PC-3 (cell line): ENCODE measurements at regions not wholly inside any gene's neighbourhood (a gene's known extent, or its start where the extent isn't known, plus 50 kb on each side); places are given as distances from the start of the nearest gene placed in this dataset.

ENCODE experiments used
- ATAC-seq: fragments of 200-7000 bp; cut with Tn5 transposase; 2 replicates; pipeline ENCODE4 v1.9.1; 2020; ENCODE audit warnings: mild to moderate bottlenecking, moderate library complexity
- BruUV-seq: library from RNA; stranded (reverse); fragments of 400-500 nt; replicated peaks from 2 replicates; lab custom pipeline; 2021; lab: Mats Ljungman, UMichigan
- CTCF ChIA-PET: fragments of 300-600 bp; sonication (Branson Sonifier 250); formaldehyde crosslinking; loops from one replicate; lab custom pipeline; 2022; ENCODE audit warnings: antibody characterized with exemption; lab: Charles Lee
- POLR2A ChIA-PET: fragments of 300-600 bp; sonication (Branson Sonifier 250); formaldehyde crosslinking; loops from one replicate; lab custom pipeline; 2022; ENCODE audit warnings: antibody characterized with exemption; ENCODE audit not compliant: unreplicated experiment; lab: Charles Lee
- DNase-seq: peaks from one replicate; pipeline ENCODE4 v3.0.0-alpha.2; 2015
- H2AFZ ChIP-seq: fragments of 300-600 bp; sonication (generic); 2 replicates; pipeline ENCODE4 v1.6.0; 2016; ENCODE audit warnings: antibody characterized with exemption, low read length
- H3F3A ChIP-seq: fragments of 300-600 bp; sonication (generic); one replicate; pipeline ENCODE4 v1.6.0; 2017; ENCODE audit warnings: antibody characterized with exemption, low read length, control low read depth, mild to moderate bottlenecking; ENCODE audit not compliant: unreplicated experiment
- H3K27ac ChIP-seq: fragments of 300-600 bp; sonication (generic); 2 replicates; pipeline ENCODE4 v1.5.1; 2016; ENCODE audit warnings: mild to moderate bottlenecking, low read length
- H3K27me3 ChIP-seq: fragments of 300-600 bp; sonication (generic); 2 replicates; pipeline ENCODE4 v1.6.1; 2016; ENCODE audit warnings: low read length, mixed read lengths
- H3K36me3 ChIP-seq: fragments of 300-600 bp; sonication (generic); 2 replicates; pipeline ENCODE4 v1.6.1; 2016; ENCODE audit warnings: low read depth, mixed run types, low read length, mixed read lengths
- H3K4me1 ChIP-seq: fragments of 300-600 bp; sonication (generic); 2 replicates; pipeline ENCODE4 v1.5.1; 2016; ENCODE audit warnings: low read length; ENCODE audit not compliant: insufficient read depth
- H3K4me2 ChIP-seq: fragments of 300-600 bp; sonication (generic); 2 replicates; pipeline ENCODE4 v1.6.0; 2016; ENCODE audit warnings: low read length
- H3K4me3 ChIP-seq: fragments of 300-600 bp; sonication (generic); 2 replicates; pipeline ENCODE4 v1.5.1; 2016; ENCODE audit warnings: mild to moderate bottlenecking, low read length, mixed read lengths
- H3K79me2 ChIP-seq: fragments of 300-600 bp; sonication (generic); 2 replicates; pipeline ENCODE4 v1.6.1; 2017; ENCODE audit warnings: low read length, mixed read lengths
- H3K9ac ChIP-seq: fragments of 300-600 bp; sonication (generic); 2 replicates; pipeline ENCODE4 v1.6.0; 2016; ENCODE audit warnings: mild to moderate bottlenecking, low read length
- H3K9me2 ChIP-seq: fragments of 300-600 bp; sonication (generic); replicated peaks from 2 replicates; pipeline ENCODE4 v1.6.1; 2016; ENCODE audit warnings: mixed run types, low read length, mixed read lengths
- H3K9me3 ChIP-seq: fragments of 300-600 bp; sonication (generic); 2 replicates; pipeline ENCODE4 v1.6.1; 2016; ENCODE audit warnings: low read length, mixed read lengths
- H4K20me1 ChIP-seq: fragments of 300-600 bp; sonication (generic); 2 replicates; pipeline ENCODE4 v1.6.1; 2016; ENCODE audit warnings: low read length, mixed read lengths
- CTCF ChIP-seq: fragments of 300-600 bp; sonication (generic); conservative IDR thresholded peaks from 2 replicates; pipeline ENCODE4 v1.5.1; 2017; ENCODE audit warnings: antibody characterized with exemption, low read depth, mild to moderate bottlenecking, low read length
- EZH2 ChIP-seq: fragments of 300-600 bp; sonication (generic); IDR thresholded peaks from one replicate; pipeline ENCODE4 v1.6.1; 2017; ENCODE audit warnings: antibody characterized with exemption, mild to moderate bottlenecking, low read length; ENCODE audit not compliant: unreplicated experiment
- EZH2phosphoT487 ChIP-seq: fragments of 300-600 bp; sonication (generic); IDR thresholded peaks from 2 replicates; pipeline ENCODE4 v1.6.1; 2018; ENCODE audit warnings: mild to moderate bottlenecking, antibody characterized with exemption, low read length, borderline replicate concordance
- intact Hi-C: fragments of 100-400 bp; cut with micrococcal nuclease; formaldehyde crosslinking; loops from 2 replicates; pipeline ENCODE4 v1.9.0; 2023

DNA sequence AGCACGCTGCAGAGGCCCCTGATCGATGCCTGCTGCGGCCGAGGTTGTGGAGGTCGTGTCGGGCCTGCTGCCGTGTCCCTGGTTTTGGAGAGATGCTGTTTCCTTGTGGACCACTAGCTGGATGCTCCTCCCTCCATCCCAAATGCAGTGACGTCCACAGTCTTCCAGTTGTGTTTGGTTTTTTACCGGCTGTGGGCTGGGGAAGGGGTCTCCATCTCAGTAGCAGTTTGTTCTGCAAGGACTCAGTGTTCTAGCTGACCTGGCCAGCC, 143.0 kb upstream of the SHH start:
- ChIA-PET POLR2A (no interaction called here), CTCF (no interaction called here)
- BruUV-seq: no TSS peak
- Histone ChIP-seq H3K4me1 (peaks cover 34% of the 10 kb centered on the region), H4K20me1 (no peaks in the 10 kb centered on the region), H3K4me2 (no peak overlapping the region), H3K36me3 (no peaks in the 10 kb centered on the region), H3K4me3 (no peak overlapping the region), H3K9me2 (no peaks in the 10 kb centered on the region), H3K79me2 (no peaks in the 10 kb centered on the region), H3F3A (no peaks in the 10 kb centered on the region), H3K27me3 (no peaks in the 10 kb centered on the region), H3K27ac (no peak overlapping the region), H2AFZ (no peak overlapping the region), H3K9me3 (no peaks in the 10 kb centered on the region), H3K9ac (no peak overlapping the region)
- ATAC-seq: no peak
- intact Hi-C loops: no loop called here
- TF ChIP-seq EZH2 (no peak), CTCF (no peak), EZH2phosphoT487 (no peak)
- DNase-seq: no peak

GRCh38 chr7:155954550-155955366, 142.5 kb upstream of the SHH start:
- peaks cover 36% of the 10 kb centered on the region for H3K4me1 ChIP-seq
- POLR2A ChIA-PET: no interaction called here

More at GRCh38 chr7:155954550-155955366, 142.5 kb upstream of the SHH start:
- no TSS peak for BruUV-seq
- no peaks in the 10 kb centered on the region for H3K9me3 ChIP-seq
- no peak overlapping the region for H2AFZ ChIP-seq
- no peak overlapping the region for H3K9ac ChIP-seq
- no peak overlapping the region for H3K4me3 ChIP-seq
- no peaks in the 10 kb centered on the region for H3K9me2 ChIP-seq
- no peaks in the 10 kb centered on the region for H3K79me2 ChIP-seq
- H3K27ac ChIP-seq: no peak overlapping the region
- CTCF ChIA-PET: no interaction called here
- H3F3A ChIP-seq: no peaks in the 10 kb centered on the region
- ATAC-seq: no peak
- no peaks in the 10 kb centered on the region for H4K20me1 ChIP-seq
- DNase-seq: no peak
- H3K36me3 ChIP-seq: no peaks in the 10 kb centered on the region
- TF ChIP-seq EZH2phosphoT487: no peak
- TF ChIP-seq EZH2: no peak
- no peak for TF ChIP-seq CTCF
- H3K27me3 ChIP-seq: no peaks in the 10 kb centered on the region
- H3K4me2 ChIP-seq: no peak overlapping the region
- intact Hi-C loops: loop anchor here (5.0 kb wide), 1 partner anchor 137 kb away; no protein-coding TSS in a partner anchor
